ENCODE measurements at regions not wholly inside any gene's neighbourhood (a gene's known extent, or its start where the extent isn't known, plus 50 kb on each side); places are given as distances from the start of the nearest gene placed in this dataset.

DNA sequence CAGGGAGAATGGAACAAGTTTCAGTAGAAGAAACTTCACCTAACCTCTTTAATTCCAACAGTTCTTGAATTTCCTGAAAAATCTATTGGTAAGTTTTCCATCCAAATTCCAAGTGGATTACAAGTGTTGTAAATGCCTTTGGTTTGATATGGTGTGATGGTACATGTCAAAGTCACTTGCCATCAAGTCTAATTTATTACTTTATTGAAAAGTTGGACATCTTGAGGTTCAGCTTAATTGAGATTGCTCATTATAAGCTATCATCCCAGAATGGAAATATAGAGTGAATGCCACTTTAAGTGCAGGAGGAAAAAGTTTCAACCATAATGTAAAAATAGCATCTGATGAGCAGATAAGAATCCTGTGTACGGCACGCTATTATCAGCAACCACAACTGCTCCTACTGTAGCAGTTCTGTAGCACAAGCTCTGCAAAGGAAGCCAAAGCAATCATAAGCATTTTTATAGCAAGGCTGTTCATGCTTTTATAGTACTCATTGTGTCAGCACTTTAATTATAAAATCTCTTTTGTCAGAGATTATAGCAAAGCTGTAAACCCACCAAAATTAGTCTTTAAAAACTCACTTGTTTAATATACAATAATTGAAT is 991.8 kb upstream of the PHF14 start:
- no peak for DNase-seq (ENCODE audit: extremely low read depth, low read depth)
- no peak for TF ChIP-seq CTCF (IDR thresholded peaks at IDR 0.05; ENCODE audit: low read depth, low read length)

DNA sequence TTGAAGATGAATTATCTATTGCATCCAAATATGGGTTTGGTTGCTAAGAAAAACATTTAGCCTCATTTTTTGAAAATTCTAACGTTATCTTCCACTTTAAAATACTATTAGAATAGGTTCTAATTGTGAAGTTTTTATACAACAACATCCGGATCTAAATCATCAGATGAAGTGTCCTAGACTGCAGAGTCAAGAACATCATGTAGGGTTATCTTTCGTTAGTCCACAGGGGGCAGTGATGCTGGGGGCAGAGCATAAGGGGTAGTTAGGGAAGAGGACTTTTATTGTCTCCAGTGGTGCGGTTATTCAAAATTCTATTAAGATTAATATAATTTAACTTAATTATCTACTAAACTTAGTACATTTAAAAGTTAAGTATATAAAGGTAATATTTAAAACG is 990.6 kb upstream of the PHF14 start:
- no peak for DNase-seq (ENCODE audit: extremely low read depth, low read depth)
- no peak for TF ChIP-seq CTCF (IDR thresholded peaks at IDR 0.05; ENCODE audit: low read depth, low read length)

GRCh38 chr7:10015687-10016086 is 958.0 kb upstream of the PHF14 start:
- DNase-seq (ENCODE audit: extremely low read depth, low read depth): no peak
- no peak for TF ChIP-seq CTCF (IDR thresholded peaks at IDR 0.05; ENCODE audit: low read depth, low read length)

- no peak for DNase-seq (ENCODE audit: extremely low read depth, low read depth)
- no peak for TF ChIP-seq CTCF (IDR thresholded peaks at IDR 0.05; ENCODE audit: low read depth, low read length)
Observed at GRCh38 chr7:10022480-10022879, 951.2 kb upstream of the PHF14 start.

- DNase-seq (ENCODE audit: extremely low read depth, low read depth): no peak
- TF ChIP-seq CTCF (IDR thresholded peaks at IDR 0.05; ENCODE audit: low read depth, low read length): no peak
Observed at GRCh38 chr7:10022957-10023356, 950.7 kb upstream of the PHF14 start.

DNA sequence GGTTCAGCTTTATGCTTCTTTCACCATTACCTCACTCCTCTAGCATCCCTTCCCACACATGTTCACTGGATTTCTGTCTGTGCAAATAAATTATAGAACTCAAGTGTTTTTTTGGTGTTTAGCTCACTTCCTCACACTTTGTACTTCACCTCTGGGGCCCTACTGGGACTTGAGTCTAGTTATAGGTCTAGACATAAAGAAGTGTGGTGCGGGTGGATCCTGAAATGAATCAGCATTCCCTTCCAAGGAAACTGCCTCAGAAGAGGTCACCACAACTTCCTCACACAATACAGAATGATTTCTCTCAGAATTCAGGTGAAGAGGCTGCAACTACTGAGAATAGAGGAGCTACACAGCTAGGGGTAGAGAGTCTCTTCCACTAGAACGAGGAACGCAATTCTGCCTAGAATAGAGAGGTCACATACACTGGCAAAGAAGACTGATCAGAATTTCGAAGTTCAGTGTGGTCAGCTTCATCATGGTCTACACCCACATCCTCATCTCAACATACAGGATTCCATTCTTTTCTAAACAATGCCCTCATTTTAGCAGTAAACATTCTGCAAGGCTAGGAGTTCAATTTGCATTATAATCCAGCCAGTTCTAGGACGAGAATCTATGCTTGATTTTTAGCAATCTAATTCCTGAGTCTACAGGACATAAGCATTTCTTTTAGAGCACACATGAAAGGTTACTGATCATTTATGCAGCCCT is 938.7 kb upstream of the PHF14 start:
- no peak for TF ChIP-seq CTCF (IDR thresholded peaks at IDR 0.05; ENCODE audit: low read depth, low read length)
- DNase-seq (ENCODE audit: extremely low read depth, low read depth): no peak

DNA sequence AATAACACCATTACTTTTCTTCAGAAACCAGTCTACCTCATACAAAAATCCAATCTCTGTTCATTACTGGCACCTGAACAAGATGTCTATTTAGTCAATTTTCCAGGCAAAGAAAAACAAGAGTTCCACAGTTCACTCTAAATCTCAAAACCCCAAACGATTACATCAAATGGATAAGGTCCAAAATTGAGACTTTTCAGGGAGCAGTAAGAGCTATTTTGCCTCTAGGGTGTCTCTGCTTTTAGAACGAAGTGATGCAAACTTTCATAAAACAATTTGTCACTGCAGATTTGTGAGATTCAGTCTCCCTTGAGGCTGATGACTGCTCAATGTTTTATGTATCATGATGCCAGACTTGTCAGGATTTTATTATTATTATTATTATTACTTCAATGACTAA is 937.0 kb upstream of the PHF14 start:
- DNase-seq (ENCODE audit: extremely low read depth, low read depth): no peak
- TF ChIP-seq CTCF (IDR thresholded peaks at IDR 0.05; ENCODE audit: low read depth, low read length): no peak
